GM21381 (cell line): ENCODE measurements at regions not wholly inside any gene's neighbourhood (a gene's known extent, or its start where the extent isn't known, plus 50 kb on each side); places are given as distances from the start of the nearest gene placed in this dataset.

ENCODE experiments used
- ATAC-seq: cut with Tn5 transposase; IDR thresholded peaks from one replicate; pipeline ENCODE4 v1.9.1; 2021; ENCODE audit warnings: mild to moderate bottlenecking, moderate library complexity; ENCODE audit not compliant: unreplicated experiment

- no peak for ATAC-seq
Observed at GRCh38 chr3:106018102-106018501, 149.3 kb upstream of the CBLB start.

- no peak for ATAC-seq
Observed at GRCh38 chr3:106018929-106019550, 150.2 kb upstream of the CBLB start.

- ATAC-seq, result no peak
Observed at GRCh38 chr3:106022913-106023312, 154.1 kb upstream of the CBLB start.

GRCh38 chr3:106025151-106025722 is 156.4 kb upstream of the CBLB start:
- no peak for ATAC-seq

GRCh38 chr3:106029954-106030626 is 161.3 kb upstream of the CBLB start:
- ATAC-seq, result no peak

- no peak for ATAC-seq
Observed at GRCh38 chr3:106030627-106030963, 161.8 kb upstream of the CBLB start.

- no peak for ATAC-seq
Observed at GRCh38 chr3:106032479-106032878, 163.7 kb upstream of the CBLB start.

- ATAC-seq, result no peak
Observed at GRCh38 chr3:106033654-106034053, 164.8 kb upstream of the CBLB start.

- ATAC-seq, result no peak
Observed at GRCh38 chr3:106034313-106034712, 165.5 kb upstream of the CBLB start.

- ATAC-seq, result no peak
Observed at GRCh38 chr3:106035619-106036018, 166.8 kb upstream of the CBLB start.

- ATAC-seq, result no peak
Observed at GRCh38 chr3:106036696-106037095, 167.9 kb upstream of the CBLB start.

GRCh38 chr3:106047221-106047620 is 178.4 kb upstream of the CBLB start:
- no peak for ATAC-seq

- ATAC-seq, result no peak
Observed at GRCh38 chr3:106048946-106049481, 180.2 kb upstream of the CBLB start.

GRCh38 chr3:106049821-106050220 is 181.0 kb upstream of the CBLB start:
- no peak for ATAC-seq

- ATAC-seq, result no peak
Observed at GRCh38 chr3:106056931-106057330, 188.1 kb upstream of the CBLB start.

- ATAC-seq, result no peak
Observed at GRCh38 chr3:106058475-106058874, 189.7 kb upstream of the CBLB start.

GRCh38 chr3:106059953-106060517 is 191.2 kb upstream of the CBLB start:
- ATAC-seq, result no peak

GRCh38 chr3:106063909-106064308 is 195.1 kb upstream of the CBLB start:
- no peak for ATAC-seq

GRCh38 chr3:106065831-106066230 is 197.0 kb upstream of the CBLB start:
- no peak for ATAC-seq

- no peak for ATAC-seq
Observed at GRCh38 chr3:106067711-106068110, 198.9 kb upstream of the CBLB start.

- peak; percentile 6 for ATAC-seq
Observed at GRCh38 chr3:106068381-106068780, 199.6 kb upstream of the CBLB start.

GRCh38 chr3:106068795-106069194 is 200.0 kb upstream of the CBLB start:
- ATAC-seq, result peak; percentile 83
